ENCODE measurements at regions not wholly inside any gene's neighbourhood (a gene's known extent, or its start where the extent isn't known, plus 50 kb on each side); places are given as distances from the start of the nearest gene placed in this dataset.

- H3K9me1 ChIP-seq (ENCODE audit: control insufficient read depth, insufficient read depth, low read length) = no peaks in the 10 kb centered on the region
- H3K27ac ChIP-seq (ENCODE audit: extremely low read depth, low read depth, low read length) = no peak overlapping the region
- H4K20me1 ChIP-seq (replicated peaks; ENCODE audit: control insufficient read depth, insufficient read depth, low read length) = no peaks in the 10 kb centered on the region
- no peak overlapping the region for H3K4me2 ChIP-seq (ENCODE audit: insufficient read depth, low read length)
- DNase-seq (ENCODE audit: extremely low read depth in 1 of 4, low spot score in 3 of 4) = no peak
- ChIA-PET CTCF (ENCODE audit: low intra/inter-chr PET ratio) (no interaction called here), POLR2A (no interaction called here)
- no peak for FAIRE-seq
- ATAC-seq = no peak
- intact Hi-C loops (cut with micrococcal nuclease) = no loop called here
- H3K36me3 ChIP-seq (ENCODE audit: control insufficient read depth, insufficient read depth, low read length) = no peaks in the 10 kb centered on the region
- H3K79me2 ChIP-seq (ENCODE audit: control insufficient read depth, insufficient read depth, low read length) = no peaks in the 10 kb centered on the region
- no peak overlapping the region for H3K9ac ChIP-seq (ENCODE audit: insufficient read depth in 1 of 2, low read depth in 2 of 2, low read length in 2 of 2)
- 0% methylated on average over 1 of the region's 1 CpG for WGBS (ENCODE audit: insufficient coverage, low coverage, missing lambda C conversion rate)
- BruUV-seq (replicated peaks) = no TSS peak
- H3K9me3 ChIP-seq (replicated peaks; ENCODE audit: control insufficient read depth, insufficient read depth, low read depth, low read length) = no peaks in the 10 kb centered on the region
- in situ Hi-C loops (cut with MboI) = no loop called here
- H3K27me3 ChIP-seq (ENCODE audit: control insufficient read depth in 2 of 2, insufficient read depth in 2 of 2, low read length in 2 of 2) = no peaks in the 10 kb centered on the region
- no peak overlapping the region for H3K4me3 ChIP-seq
- H3K4me1 ChIP-seq (replicated peaks in 1 of 2; ENCODE audit: control insufficient read depth in 2 of 2, insufficient read depth in 2 of 2, low read length in 2 of 2) = no peaks in the 10 kb centered on the region
- H2AFZ ChIP-seq (ENCODE audit: low read depth, low read length) = no peak overlapping the region
- TF ChIP-seq GATA2 (CRISPR knock-in tag; IDR thresholded peaks at IDR 0.05) (no peak), ZNF511 (CRISPR knock-in tag; IDR thresholded peaks at IDR 0.05) (no peak), RBM17 (IDR thresholded peaks at IDR 0.05; ENCODE audit: borderline replicate concordance, low read depth, low read length) (no peak), RUNX1 (IDR thresholded peaks at IDR 0.05; ENCODE audit: low read depth) (no peak), ELK1 (CRISPR knock-in tag; IDR thresholded peaks at IDR 0.05) (no peak), BMI1 (IDR thresholded peaks at IDR 0.05; ENCODE audit: low read length) (no peak), ZNF41 (CRISPR knock-in tag; conservative IDR thresholded peaks at IDR 0.05) (no peak), HINFP (tag; conservative IDR thresholded peaks at IDR 0.05; ENCODE audit: low read depth) (no peak), ZNF407 (IDR thresholded peaks at IDR 0.05; ENCODE audit: low read depth) (no peak), KHSRP (IDR thresholded peaks at IDR 0.05) (no peak), KLF16 (IDR thresholded peaks at IDR 0.05) (no peak)
Measured at GRCh38 chr15:60195611-60196010, 191.5 kb downstream of the FOXB1 start.

All from K562 (cell line).